ENCODE measurements at regions not wholly inside any gene's neighbourhood (a gene's known extent, or its start where the extent isn't known, plus 50 kb on each side); places are given as distances from the start of the nearest gene placed in this dataset.

GRCh38 chr10:117471344-117471874, 71.1 kb upstream of the EMX2 start:
- no peak for TF ChIP-seq MLLT1 (IDR thresholded peaks at IDR 0.05)
- TF ChIP-seq ZNF143 (CRISPR knock-in tag; IDR thresholded peaks at IDR 0.05): no peak
- no peak for TF ChIP-seq FOXA3 (CRISPR knock-in tag; conservative IDR thresholded peaks at IDR 0.05 in 1 of 2, IDR thresholded peaks at IDR 0.05 in 1 of 2)

Measured in K562 (cell line).